HCT116 (cell line): ENCODE measurements at regions not wholly inside any gene's neighbourhood (a gene's known extent, or its start where the extent isn't known, plus 50 kb on each side); places are given as distances from the start of the nearest gene placed in this dataset.

Experiments
- CEBPB ChIP-seq: IDR thresholded peaks from 2 replicates; pipeline ENCODE4 v1.6.1; 2012; ENCODE audit warnings: low read depth
- CTCF ChIP-seq, 3 experiments: fragments of 200-600 bp in 1 of 3; sonication (generic) in 1 of 3; IDR thresholded peaks in 2 of 3; conservative IDR thresholded peaks in 1 of 3; 2 replicates each; pipeline ENCODE4 v1.5.1; 2012 to 2017; ENCODE audit warnings: low read depth in 2 of 3, low read length in 2 of 3, antibody characterized with exemption in 1 of 3, borderline replicate concordance in 1 of 3, control low read depth in 1 of 3, mild to moderate bottlenecking in 1 of 3, mixed read lengths in 1 of 3, mixed run types in 1 of 3, moderate library complexity in 1 of 3; ENCODE audit not compliant: insufficient read depth in 1 of 3
- EZH2 ChIP-seq: fragments of 200-600 bp; sonication (generic); IDR thresholded peaks from 2 replicates; pipeline ENCODE4 v1.6.1; 2017; ENCODE audit warnings: antibody characterized with exemption, mixed run types
- FOSL1 ChIP-seq: IDR thresholded peaks from 2 replicates; pipeline ENCODE4 v1.6.1; 2012; ENCODE audit warnings: low read depth
- JUND ChIP-seq: IDR thresholded peaks from 2 replicates; pipeline ENCODE4 v1.6.1; 2012
- REST ChIP-seq: IDR thresholded peaks from 2 replicates; pipeline ENCODE4 v1.6.1; 2012; ENCODE audit warnings: low read depth
- SIN3A ChIP-seq: IDR thresholded peaks from 2 replicates; pipeline ENCODE4 v1.6.1; 2012; ENCODE audit warnings: low read depth
- ZNF274 ChIP-seq: fragments of 200-500 bp; sonication (Bioruptor generic); IDR thresholded peaks from 2 replicates; pipeline ENCODE4 v1.6.1; 2014; ENCODE audit warnings: mild to moderate bottlenecking, low read depth, low read length, inconsistent platforms

- TF ChIP-seq REST (no peak), CTCF (IDR thresholded peaks at IDR 0.05 in 2 of 3, conservative IDR thresholded peaks at IDR 0.05 in 1 of 3; ENCODE audit: borderline replicate concordance in 1 of 3, insufficient read depth in 1 of 3, low read depth in 2 of 3, low read length in 2 of 3) (no peak), ZNF274 (no peak), SIN3A (no peak), CEBPB (no peak), FOSL1 (no peak), EZH2 (no peak), JUND (no peak)
These were observed 281.7 kb downstream of the XXYLT1 start (continued) for GRCh38 chr3:194989241-194989640.
